Hippocampal formation (tissue), 2 donors: ENCODE measurements at regions not wholly inside any gene's neighbourhood (a gene's known extent, or its start where the extent isn't known, plus 50 kb on each side); places are given as distances from the start of the nearest gene placed in this dataset.

Experiments
- DNase-seq, 2 donors: peaks; one replicate each; lab custom pipeline; 2025; lab: John Stamatoyannopoulos, UW

- no peak for DNase-seq
These were observed 412.0 kb downstream of the MEIS1 start for GRCh38 chr2:66846887-66847286.

GRCh38 chr2:66849153-66849755 lies 414.3 kb downstream of the MEIS1 start:
- no peak for DNase-seq

GRCh38 chr2:66850376-66850775 lies 415.5 kb downstream of the MEIS1 start:
- no peak for DNase-seq

GRCh38 chr2:66851449-66851872 lies 416.5 kb downstream of the MEIS1 start:
- no peak for DNase-seq

GRCh38 chr2:66852953-66853352 lies 418.0 kb downstream of the MEIS1 start:
- DNase-seq: no peak

GRCh38 chr2:66853585-66853984 lies 418.7 kb downstream of the MEIS1 start:
- no peak for DNase-seq

GRCh38 chr2:66854298-66854697 lies 419.4 kb downstream of the MEIS1 start:
- no peak for DNase-seq

GRCh38 chr2:66862885-66863650 lies 428.1 kb downstream of the MEIS1 start:
- DNase-seq: no peak

- no peak for DNase-seq
These were observed 430.2 kb downstream of the MEIS1 start for GRCh38 chr2:66865161-66865560.

GRCh38 chr2:66866331-66867062 lies 431.6 kb downstream of the MEIS1 start:
- DNase-seq: no peak

- no peak for DNase-seq
These were observed 432.1 kb downstream of the MEIS1 start for GRCh38 chr2:66867063-66867441.

GRCh38 chr2:66869076-66869475 lies 434.2 kb downstream of the MEIS1 start:
- DNase-seq: no peak

- no peak for DNase-seq
These were observed 437.4 kb downstream of the MEIS1 start for GRCh38 chr2:66872081-66872985.

GRCh38 chr2:66872986-66873754 lies 438.2 kb downstream of the MEIS1 start:
- DNase-seq: no peak

- DNase-seq: no peak
These were observed 439.5 kb downstream of the MEIS1 start for GRCh38 chr2:66874411-66874810.

- no peak for DNase-seq
These were observed 441.1 kb downstream of the MEIS1 start for GRCh38 chr2:66875941-66876462.

- DNase-seq: no peak
These were observed 451.0 kb downstream of the MEIS1 start for GRCh38 chr2:66885775-66886383.

- DNase-seq: no peak
These were observed 453.3 kb downstream of the MEIS1 start for GRCh38 chr2:66888246-66888645.

GRCh38 chr2:66888791-66889631 lies 454.1 kb downstream of the MEIS1 start:
- no peak for DNase-seq

GRCh38 chr2:66889632-66889882 lies 454.6 kb downstream of the MEIS1 start:
- DNase-seq: no peak
